Endodermal cell (in vitro differentiated cells): ENCODE measurements at regions not wholly inside any gene's neighbourhood (a gene's known extent, or its start where the extent isn't known, plus 50 kb on each side); places are given as distances from the start of the nearest gene placed in this dataset.

Source experiments
- DNase-seq: peaks from one replicate; pipeline ENCODE4 v3.0.0-alpha.2; 2017
- H3K27ac ChIP-seq: 2 replicates; pipeline ENCODE4 v1.5.1; 2013; ENCODE audit warnings: mild to moderate bottlenecking, low read depth, low read length, moderate library complexity
- H3K27me3 ChIP-seq: 2 replicates; pipeline ENCODE4 v1.6.1; 2013; ENCODE audit warnings: mild to moderate bottlenecking, low read length, moderate library complexity; ENCODE audit not compliant: insufficient read depth, control insufficient read depth, poor library complexity, severe bottlenecking
- H3K36me3 ChIP-seq: 2 replicates; pipeline ENCODE4 v1.7.0; 2013; ENCODE audit warnings: mild to moderate bottlenecking, low read length, moderate library complexity; ENCODE audit not compliant: control insufficient read depth, insufficient read depth
- H3K4me1 ChIP-seq: one replicate; pipeline ENCODE4 v1.7.0; 2013; ENCODE audit warnings: low read length; ENCODE audit not compliant: control insufficient read depth, insufficient read depth
- H3K4me3 ChIP-seq: 2 replicates; pipeline ENCODE4 v1.5.1; 2013; ENCODE audit warnings: mild to moderate bottlenecking, low read length, moderate library complexity
- H3K9ac ChIP-seq: 2 replicates; pipeline ENCODE4 v1.6.1; 2013; ENCODE audit warnings: mild to moderate bottlenecking, low read length, moderate library complexity; ENCODE audit not compliant: poor library complexity, severe bottlenecking; ENCODE audit errors: extremely low read depth
- H3K9me3 ChIP-seq: 2 replicates; pipeline ENCODE4 v1.6.1; 2013; ENCODE audit warnings: mild to moderate bottlenecking, low read length, moderate library complexity; ENCODE audit not compliant: control insufficient read depth
- H3K27ac Mint-ChIP-seq: 2 replicates; pipeline ENCODE4 v1.8.0; 2020; ENCODE audit warnings: mixed read lengths
- H3K27me3 Mint-ChIP-seq: 2 replicates; pipeline ENCODE4 v1.8.0; 2021; ENCODE audit warnings: mild to moderate bottlenecking, mixed read lengths; ENCODE audit not compliant: insufficient read depth
- H3K36me3 Mint-ChIP-seq: 2 replicates; pipeline ENCODE4 v1.8.0; 2020; ENCODE audit warnings: low read depth, mixed read lengths
- H3K4me1 Mint-ChIP-seq: 2 replicates; pipeline ENCODE4 v1.8.0; 2020; ENCODE audit warnings: mixed read lengths
- H3K4me3 Mint-ChIP-seq: 2 replicates; pipeline ENCODE4 v1.8.0; 2020; ENCODE audit warnings: mild to moderate bottlenecking, moderate library complexity, mixed read lengths
- H3K9me3 Mint-ChIP-seq: 2 replicates; pipeline ENCODE4 v1.8.0; 2020; ENCODE audit warnings: mild to moderate bottlenecking, mixed read lengths
- CTCF ChIP-seq: fragments of 200-600 bp; sonication (generic); conservative IDR thresholded peaks from 2 replicates; pipeline ENCODE4 v1.5.0; 2021; ENCODE audit warnings: antibody characterized with exemption, mild to moderate bottlenecking
- WGBS, 2 experiments: methylation state at CpG; one replicate each; pipeline versions ENCODE4 v1.1.5 to v1.1.7; 2013; ENCODE audit warnings: missing lambda C conversion rate in 2 of 2, mixed read lengths in 1 of 2; ENCODE audit not compliant: insufficient coverage in 1 of 2, insufficient read length in 1 of 2; 5-methylcytosine and 5-hydroxymethylcytosine counted together

GRCh38 chr12:41836416-41836815, 308.3 kb downstream of the GXYLT1 start:
- Histone ChIP-seq H3K27ac (no peak overlapping the region), H3K36me3 (no peaks in the 10 kb centered on the region), H3K27me3 (no peaks in the 10 kb centered on the region), H3K9me3 (no peaks in the 10 kb centered on the region), H3K4me3 (no peak overlapping the region), H3K9ac (no peak overlapping the region), H3K4me1 (no peaks in the 10 kb centered on the region)
- no peak overlapping the region for H3K4me3 Mint-ChIP-seq
- no peak overlapping the region for H3K27ac Mint-ChIP-seq
- no peak for DNase-seq
- H3K4me1 Mint-ChIP-seq: no peaks in the 10 kb centered on the region
- 84% methylated on average over 2 of the region's 2 CpGs; no CpG with 5 or more reads in 1 of the 2 experiments for WGBS, 2 experiments
- TF ChIP-seq CTCF: no peak
- H3K27me3 Mint-ChIP-seq: no peaks in the 10 kb centered on the region
- no peaks in the 10 kb centered on the region for H3K36me3 Mint-ChIP-seq
- no peaks in the 10 kb centered on the region for H3K9me3 Mint-ChIP-seq

GRCh38 chr12:41835556-41835955, 309.1 kb downstream of the GXYLT1 start:
- H3K27ac ChIP-seq: no peak overlapping the region
- no peak for DNase-seq
- Mint-ChIP-seq H3K4me1 (no peaks in the 10 kb centered on the region), H3K36me3 (no peaks in the 10 kb centered on the region), H3K27ac (no peak overlapping the region), H3K9me3 (no peaks in the 10 kb centered on the region), H3K27me3 (no peaks in the 10 kb centered on the region), H3K4me3 (no peak overlapping the region)
- H3K9ac ChIP-seq: no peak overlapping the region
- no peak overlapping the region for H3K4me3 ChIP-seq
- no peaks in the 10 kb centered on the region for H3K9me3 ChIP-seq
- no peaks in the 10 kb centered on the region for H3K36me3 ChIP-seq
- no peaks in the 10 kb centered on the region for H3K27me3 ChIP-seq
- H3K4me1 ChIP-seq: no peaks in the 10 kb centered on the region
- no peak for TF ChIP-seq CTCF

GRCh38 chr12:41819948-41820347, 324.7 kb downstream of the GXYLT1 start:
- H3K4me1 Mint-ChIP-seq: no peaks in the 10 kb centered on the region
- Histone ChIP-seq H3K4me3 (no peak overlapping the region), H3K27ac (no peak overlapping the region), H3K9me3 (no peaks in the 10 kb centered on the region), H3K36me3 (no peaks in the 10 kb centered on the region), H3K4me1 (no peaks in the 10 kb centered on the region), H3K9ac (no peak overlapping the region), H3K27me3 (no peaks in the 10 kb centered on the region)
- no peaks in the 10 kb centered on the region for H3K36me3 Mint-ChIP-seq
- DNase-seq: no peak
- WGBS, 2 experiments: 92 to 96% methylated on average over 2 to 3 of the region's 3 CpGs
- no peak overlapping the region for H3K4me3 Mint-ChIP-seq
- no peaks in the 10 kb centered on the region for H3K27me3 Mint-ChIP-seq
- TF ChIP-seq CTCF: no peak
- H3K27ac Mint-ChIP-seq: no peak overlapping the region
- H3K9me3 Mint-ChIP-seq: peaks cover 3% of the 10 kb centered on the region
